Sigmoid colon (tissue), 6 donors: ENCODE measurements at regions not wholly inside any gene's neighbourhood (a gene's known extent, or its start where the extent isn't known, plus 50 kb on each side); places are given as distances from the start of the nearest gene placed in this dataset.
A peak's percentile ranks its signal among the peaks of the same experiment; 100 is the strongest.

Experiments used
- DNase-seq: peaks from one replicate; pipeline ENCODE4 v3.0.0-alpha.2; 2019
- H3K27ac ChIP-seq, 4 donors: fragments of 200-600 bp; sonication (generic); one replicate each; pipeline ENCODE4 v1.5.1; 2016 to 2019; ENCODE audit warnings: mild to moderate bottlenecking in 1 of 4
- H3K27me3 ChIP-seq, 3 donors: fragments of 200-600 bp; sonication (generic); one replicate each; pipeline ENCODE4 v1.5.1; 2019; ENCODE audit warnings: mild to moderate bottlenecking in 1 of 3
- H3K36me3 ChIP-seq, 4 donors: fragments of 200-600 bp; sonication (generic); one replicate each; pipeline ENCODE4 v1.5.1; 2016 to 2019
- H3K4me1 ChIP-seq, 4 donors: fragments of 200-600 bp; sonication (generic); one replicate each; pipeline ENCODE4 v1.5.1; 2017 to 2019
- H3K4me3 ChIP-seq, 4 donors: fragments of 200-600 bp; sonication (generic); one replicate each; pipeline ENCODE4 v1.5.1; 2017 to 2019; ENCODE audit warnings: mild to moderate bottlenecking in 2 of 4, moderate library complexity in 1 of 4
- H3K9me3 ChIP-seq, 4 donors: fragments of 200-600 bp in 3 of 4; sonication (generic) in 3 of 4; one replicate each; pipeline versions ENCODE4 v1.5.1 to v1.6.1; 2013 to 2019
- CTCF ChIP-seq, 4 experiments: fragments of 450-650 bp in 3 of 4; fragments of 200-600 bp in 1 of 4; IDR thresholded peaks; one replicate each; pipeline ENCODE4 v1.5.1; 2016 to 2019; ENCODE audit warnings: antibody characterized with exemption in 4 of 4, mild to moderate bottlenecking in 3 of 4, moderate library complexity in 2 of 4
- EP300 ChIP-seq, 4 donors: sonication (generic); formaldehyde crosslinking; IDR thresholded peaks; one replicate each; pipeline ENCODE4 v1.6.1; 2017; ENCODE audit warnings: antibody characterized with exemption in 4 of 4
- POLR2A ChIP-seq, 2 donors: fragments of 450-650 bp; IDR thresholded peaks; one replicate each; pipeline ENCODE4 v1.6.1; 2016; ENCODE audit warnings: antibody characterized with exemption in 2 of 2, mild to moderate bottlenecking in 2 of 2, moderate library complexity in 2 of 2
- POLR2AphosphoS5 ChIP-seq, 4 donors: sonication (generic); formaldehyde crosslinking; IDR thresholded peaks; one replicate each; pipeline ENCODE4 v1.6.1; 2017; ENCODE audit warnings: antibody characterized with exemption in 4 of 4
- whole genome bisulfite sequencing, 2 donors: extraction: QIAGEN DNeasy Blood & Tissue Kit; methylation state at CpG; one replicate each; pipeline ENCODE4 v1.1.7; 2013; 5-methylcytosine and 5-hydroxymethylcytosine counted together
- intact Hi-C: fragments of 100-400 bp; cut with DNase I; formaldehyde crosslinking; loops from one replicate; pipeline ENCODE4 v1.15.1; 2023
- donor health status: healthy with polysubstance abuse.
- donor health status: healthy.

DNA sequence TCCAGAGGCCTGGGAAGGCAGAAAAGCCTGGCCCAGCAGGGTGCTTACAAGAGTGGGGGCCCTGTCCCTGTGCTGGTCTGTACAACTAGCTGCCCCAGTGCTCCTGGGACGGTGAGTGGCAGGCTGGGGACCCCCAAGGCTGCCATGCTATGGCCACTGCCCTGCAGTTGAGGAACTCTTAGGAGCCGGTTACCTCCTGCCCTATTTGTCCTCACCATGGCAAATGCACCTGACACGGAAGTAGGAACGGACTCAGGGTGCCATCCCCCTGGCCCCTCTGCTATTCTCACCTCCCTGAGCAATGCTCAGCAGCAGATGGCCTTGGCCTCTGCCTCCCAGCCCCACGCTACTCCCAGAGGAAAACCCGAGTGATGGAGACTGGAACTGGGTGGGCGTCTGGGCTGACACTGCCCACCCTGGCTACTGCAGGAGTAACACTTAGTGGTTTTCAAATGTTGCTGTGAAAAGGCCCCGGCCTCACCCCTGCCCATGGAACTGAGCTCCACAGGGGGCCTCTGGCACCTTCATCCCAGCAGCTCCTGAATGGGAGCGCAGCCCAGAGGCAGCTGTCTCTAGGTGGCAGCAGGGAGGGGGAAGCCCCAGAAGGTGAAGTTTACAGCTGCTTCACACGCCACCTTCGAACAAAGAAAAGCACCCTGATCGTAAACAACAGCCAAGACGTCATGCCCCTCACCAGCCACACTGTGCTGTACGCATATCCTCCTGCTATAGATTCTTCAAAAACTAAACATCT lies 105.3 kb downstream of the CTTN start:
- peak; percentile 30 for DNase-seq
- WGBS, 2 donors, result 58 to 83% methylated on average over 14 of the region's 14 CpGs
- intact Hi-C loops, result no loop called here
- Histone ChIP-seq H3K4me3 (no peak overlapping the region), H3K27me3 (no peaks in the 10 kb centered on the region), H3K9me3 (no peaks in the 10 kb centered on the region), H3K4me1 (no peaks in the 10 kb centered on the region), H3K27ac (no peak overlapping the region), H3K36me3 (no peaks in the 10 kb centered on the region)
- no peak for TF ChIP-seq CTCF (IDR thresholded peaks at IDR 0.05)
- TF ChIP-seq POLR2AphosphoS5 (IDR thresholded peaks at IDR 0.05), result no peak
- no peak for TF ChIP-seq POLR2A (IDR thresholded peaks at IDR 0.05)
- no peak for TF ChIP-seq EP300 (IDR thresholded peaks at IDR 0.05)

DNA sequence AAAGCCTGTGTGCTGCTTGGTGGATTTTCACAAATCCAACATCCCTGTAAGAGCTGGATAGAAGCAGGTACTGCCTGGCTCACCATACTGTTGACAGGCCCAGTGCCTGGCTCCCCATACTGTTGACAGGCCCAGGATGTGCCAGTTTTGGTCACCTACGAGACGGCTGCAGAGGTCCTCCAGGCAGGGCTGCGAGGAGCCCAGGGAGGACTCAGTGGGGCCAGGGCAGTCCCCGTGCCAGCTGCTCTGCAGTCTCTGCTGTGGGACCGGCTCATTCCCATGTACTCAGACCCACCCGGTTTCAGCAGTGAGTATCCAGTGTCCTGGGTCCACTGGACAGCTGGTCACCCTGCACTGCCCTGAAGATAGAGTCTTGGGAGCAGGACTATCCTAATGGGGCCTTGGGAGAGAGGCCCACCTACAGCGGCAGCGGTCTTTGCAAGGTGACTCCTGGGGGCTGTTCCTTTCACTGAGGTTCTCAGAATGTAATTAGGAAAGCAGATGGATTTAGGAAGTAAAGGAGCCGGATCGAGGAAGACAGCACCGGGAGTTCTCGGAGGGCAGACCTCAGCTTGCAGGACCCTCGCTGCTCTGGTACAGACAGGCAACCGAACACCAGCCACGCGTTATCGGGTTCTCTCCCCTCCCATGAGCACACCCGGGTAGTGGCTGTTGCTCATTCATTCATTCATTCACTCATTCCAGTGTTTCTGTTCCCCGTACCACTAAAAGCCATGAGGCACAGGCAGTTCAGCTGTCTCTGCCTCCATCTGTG lies 106.1 kb downstream of the CTTN start:
- DNase-seq, result peak; percentile 50

GRCh38 chr11:70505331-70505731 lies 107.0 kb downstream of the CTTN start:
- no peak overlapping the region for H3K4me3 ChIP-seq
- 89 to 94% methylated on average over 11 of the region's 11 CpGs for WGBS, 2 donors
- intact Hi-C loops, result no loop called here
- TF ChIP-seq POLR2A (IDR thresholded peaks at IDR 0.05) (no peak), CTCF (IDR thresholded peaks at IDR 0.05) (no peak), EP300 (IDR thresholded peaks at IDR 0.05) (no peak)
- no peaks in the 10 kb centered on the region for H3K4me1 ChIP-seq
- no peak overlapping the region for H3K27ac ChIP-seq
- no peaks in the 10 kb centered on the region for H3K36me3 ChIP-seq
- DNase-seq, result peak; percentile 49
- H3K9me3 ChIP-seq, result no peaks in the 10 kb centered on the region
- no peaks in the 10 kb centered on the region for H3K27me3 ChIP-seq

More for the DNA sequence above, 106.1 kb downstream of the CTTN start:
- TF ChIP-seq POLR2AphosphoS5 (IDR thresholded peaks at IDR 0.05) (no peak), CTCF (IDR thresholded peaks at IDR 0.05) (no peak), POLR2A (IDR thresholded peaks at IDR 0.05) (no peak), EP300 (IDR thresholded peaks at IDR 0.05) (no peak)
- Histone ChIP-seq H3K9me3 (no peaks in the 10 kb centered on the region), H3K27me3 (no peaks in the 10 kb centered on the region), H3K36me3 (no peaks in the 10 kb centered on the region), H3K27ac (no peak overlapping the region), H3K4me1 (no peaks in the 10 kb centered on the region), H3K4me3 (no peak overlapping the region)
- 88 to 94% methylated on average over 19 of the region's 19 CpGs for WGBS, 2 donors
- intact Hi-C loops, result no loop called here

- no peak overlapping the region for H3K4me3 ChIP-seq
- H3K36me3 ChIP-seq, result no peaks in the 10 kb centered on the region
- H3K9me3 ChIP-seq, result no peaks in the 10 kb centered on the region
- intact Hi-C loops, result no loop called here
- H3K27ac ChIP-seq, result no peak overlapping the region
- H3K4me1 ChIP-seq, result no peaks in the 10 kb centered on the region
- peak; percentile 42 for DNase-seq
- H3K27me3 ChIP-seq, result no peaks in the 10 kb centered on the region
- WGBS, 2 donors, result 87 to 90% methylated on average over 15 of the region's 15 CpGs
- no peak for TF ChIP-seq POLR2A (IDR thresholded peaks at IDR 0.05)
- no peak for TF ChIP-seq CTCF (IDR thresholded peaks at IDR 0.05)
- TF ChIP-seq POLR2AphosphoS5 (IDR thresholded peaks at IDR 0.05), result no peak
Measured at GRCh38 chr11:70505761-70506657, 107.7 kb downstream of the CTTN start.
